HT1080 (cell line): ENCODE measurements at regions not wholly inside any gene's neighbourhood (a gene's known extent, or its start where the extent isn't known, plus 50 kb on each side); places are given as distances from the start of the nearest gene placed in this dataset.
"Not testable (repeated sequence)": the region's sequence is repeated elsewhere in the genome, so short reads cannot be mapped to it uniquely, and the experiment has no call there.

ENCODE experiments used
- DNase-seq: peaks from one replicate; pipeline ENCODE4 v3.0.0-alpha.2; 2015; ENCODE audit warnings: low read depth

DNA sequence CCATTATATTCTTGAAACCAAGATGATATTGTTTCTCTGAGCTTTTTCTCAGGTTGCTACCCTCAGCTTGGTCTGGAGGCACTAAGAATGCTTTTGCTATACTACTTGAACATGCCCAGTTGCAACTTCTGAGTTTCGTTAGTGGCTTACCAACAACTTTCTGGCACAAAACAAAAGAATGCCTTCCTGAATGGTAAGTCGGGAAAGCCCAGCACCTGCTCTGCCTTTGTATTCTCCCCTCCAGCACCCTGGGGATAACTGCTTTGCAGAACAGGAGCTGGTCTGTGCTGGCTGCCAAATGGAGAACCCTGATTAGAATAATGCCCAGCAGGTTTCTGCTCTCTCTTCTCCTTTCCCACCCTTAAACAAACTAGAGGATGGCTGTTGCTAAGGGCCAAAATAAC lies 149.3 kb downstream of the TGFB2 start:
- no peak for DNase-seq

DNA sequence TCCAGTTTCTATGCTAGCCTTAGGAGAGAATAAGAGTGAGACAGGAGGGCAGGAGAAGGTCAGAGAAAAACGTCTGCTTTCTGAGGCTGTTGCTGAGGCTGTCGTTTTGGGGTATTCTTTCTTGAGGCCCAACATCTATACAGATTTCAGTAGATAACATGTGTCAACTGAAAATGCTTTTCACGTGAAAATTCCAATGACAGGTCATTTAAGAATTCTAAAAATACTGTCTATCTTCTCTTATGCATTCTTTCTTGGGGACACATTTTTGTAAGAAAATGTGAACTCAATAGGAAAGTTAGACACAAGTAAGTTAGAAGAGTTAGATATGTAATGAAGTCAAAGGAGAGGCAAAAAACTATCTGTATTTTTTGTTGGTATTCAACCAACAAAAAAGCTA lies 150.8 kb downstream of the TGFB2 start:
- no peak for DNase-seq

DNA sequence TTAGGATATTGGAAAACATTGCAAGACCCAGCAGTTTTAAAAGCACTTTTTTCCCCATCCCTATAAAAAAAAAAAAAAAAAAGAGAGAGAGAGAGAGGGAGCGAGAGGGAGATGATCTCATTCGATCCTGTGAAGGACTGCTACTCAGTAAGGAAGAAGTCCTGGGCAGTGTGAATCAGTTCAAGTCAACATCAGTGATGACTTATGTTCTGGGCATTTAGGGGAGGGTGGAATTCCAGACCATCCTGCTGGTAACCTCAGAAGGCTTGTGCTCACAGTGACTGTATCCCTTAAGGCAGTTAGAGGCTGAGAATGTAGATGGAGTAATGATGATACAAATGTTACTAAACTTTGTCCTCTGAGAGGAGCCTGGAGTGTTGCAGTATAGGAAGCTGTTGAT lies 151.4 kb downstream of the TGFB2 start:
- peak; percentile 99 for DNase-seq

DNA sequence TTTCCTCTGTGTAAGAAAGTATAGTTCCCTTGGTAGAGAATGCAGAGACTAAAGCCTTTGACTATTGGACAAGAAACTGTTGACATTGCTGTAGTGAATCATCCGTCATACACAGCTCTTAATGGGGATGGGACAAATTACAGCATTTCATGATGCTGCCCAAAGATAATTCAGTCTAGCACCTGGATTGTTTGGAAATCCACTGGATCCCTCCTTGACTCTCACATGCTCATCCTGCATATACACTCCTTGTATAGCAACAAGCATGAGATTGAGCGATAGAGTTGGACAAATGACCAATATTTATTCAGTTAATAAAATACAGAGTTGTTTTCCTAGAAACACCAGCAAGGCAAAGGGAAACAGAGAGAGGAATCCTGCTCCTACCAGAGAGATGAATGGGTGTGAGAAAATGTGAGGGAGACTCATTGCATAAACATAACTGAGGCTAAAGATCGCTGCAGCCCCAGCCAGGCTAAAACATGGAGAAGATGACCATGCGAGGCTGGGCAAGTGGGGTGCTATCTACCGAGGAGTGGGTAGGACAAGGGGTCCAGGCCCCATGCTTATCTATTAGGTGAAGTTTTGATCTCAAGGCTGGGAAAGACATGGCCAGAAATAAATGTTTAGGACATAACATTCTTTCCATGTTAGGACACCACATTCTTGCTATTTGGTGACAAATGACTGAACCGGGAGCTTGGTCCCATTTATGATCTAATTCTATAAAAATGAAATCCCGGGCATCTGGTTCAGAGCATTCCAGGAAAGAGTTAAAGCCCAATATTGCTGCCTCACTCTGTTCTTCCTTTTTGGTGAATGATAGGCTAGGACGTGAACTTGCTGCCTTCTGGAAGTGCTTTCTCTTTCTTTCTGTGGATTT lies 153.2 kb downstream of the TGFB2 start:
- DNase-seq, result peak; percentile 48

DNA sequence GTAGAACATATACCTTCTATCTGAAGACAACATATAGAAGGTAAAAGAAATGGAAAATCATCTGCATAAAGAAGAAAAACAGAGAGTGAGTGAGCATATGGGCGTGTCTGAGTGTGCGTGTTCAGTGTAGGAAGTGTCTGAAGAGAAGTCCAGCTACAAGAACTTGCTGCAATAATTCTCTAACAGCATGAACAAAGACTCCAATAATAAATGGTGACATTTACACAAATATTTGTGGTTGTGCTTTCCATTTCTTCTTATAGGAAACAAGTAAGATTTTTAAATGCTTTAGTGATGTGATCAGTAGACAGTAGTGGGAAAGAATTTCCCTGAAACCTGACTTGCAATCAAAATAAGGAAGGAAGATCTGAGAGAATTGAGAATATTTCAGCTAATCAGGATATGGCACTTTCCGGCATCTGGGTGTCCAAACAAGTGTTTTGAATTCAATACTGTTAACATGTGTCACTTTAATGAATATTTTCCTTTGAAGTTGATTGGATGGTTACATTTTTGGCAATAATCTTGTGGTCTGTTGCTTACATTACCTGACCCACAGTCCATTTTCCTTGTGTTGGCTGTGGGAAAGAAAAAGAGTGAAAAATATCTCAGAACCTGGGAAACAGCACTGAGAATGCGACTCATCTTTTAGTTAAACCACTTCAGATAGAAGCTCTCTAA lies 154.0 kb downstream of the TGFB2 start:
- DNase-seq, result peak; percentile 67

DNA sequence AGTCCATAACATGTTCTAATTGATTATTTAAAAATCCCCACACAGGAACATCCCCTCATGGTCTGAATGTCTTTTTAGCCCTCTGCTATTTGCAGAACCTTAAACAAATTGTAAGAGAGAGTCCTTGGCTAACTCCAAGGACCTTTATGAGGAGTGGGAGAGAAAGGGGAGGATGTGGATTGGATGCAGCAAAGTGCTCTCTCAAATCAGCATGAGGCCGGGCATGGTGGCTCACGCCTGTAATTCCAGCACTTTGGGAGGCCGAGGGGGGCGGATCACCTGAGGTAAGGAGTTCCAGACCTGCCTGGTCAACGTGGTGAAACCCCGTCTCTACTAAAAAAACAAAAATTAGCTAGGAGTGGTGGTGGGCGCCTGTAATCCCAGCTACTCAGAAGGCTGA lies 154.8 kb downstream of the TGFB2 start:
- no peak for DNase-seq

DNA sequence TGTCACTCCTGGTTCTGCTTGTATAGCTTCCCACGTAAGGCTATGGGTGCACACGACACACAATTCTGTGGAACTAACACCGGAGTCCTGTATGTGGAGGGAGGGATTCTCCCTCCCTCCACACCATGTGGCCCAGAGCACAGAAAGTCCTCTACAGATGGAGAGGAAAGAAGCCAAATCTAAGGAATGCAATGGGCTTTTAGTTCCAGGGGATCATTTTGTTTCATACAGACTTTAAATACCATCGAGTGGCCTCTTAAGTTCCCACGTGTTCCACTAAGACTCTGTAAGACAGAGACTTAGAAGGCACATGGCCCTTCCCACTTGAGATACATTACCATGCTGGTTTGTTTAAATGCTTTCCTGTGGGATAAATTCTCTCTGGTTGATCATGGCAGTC lies 156.0 kb downstream of the TGFB2 start:
- no peak for DNase-seq

DNA sequence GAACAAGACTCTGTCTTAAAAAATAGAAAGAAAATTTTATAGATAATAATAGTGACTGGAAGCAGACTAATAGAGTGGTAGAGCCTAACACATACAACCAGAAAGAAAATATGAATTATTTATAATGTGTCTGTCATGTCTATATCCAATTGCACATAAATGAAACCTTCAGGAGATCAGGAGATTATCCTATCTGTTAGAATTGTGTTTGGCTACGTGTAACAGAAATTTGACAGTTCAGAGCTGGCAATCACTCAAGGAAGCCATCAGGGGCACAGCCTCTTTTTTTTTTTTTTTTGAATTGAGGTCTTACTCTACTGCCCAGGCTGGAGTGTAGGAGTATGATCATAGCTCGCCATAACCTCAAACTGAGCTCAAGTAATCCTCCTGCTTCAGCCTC lies 157.2 kb downstream of the TGFB2 start:
- no peak for DNase-seq

DNA sequence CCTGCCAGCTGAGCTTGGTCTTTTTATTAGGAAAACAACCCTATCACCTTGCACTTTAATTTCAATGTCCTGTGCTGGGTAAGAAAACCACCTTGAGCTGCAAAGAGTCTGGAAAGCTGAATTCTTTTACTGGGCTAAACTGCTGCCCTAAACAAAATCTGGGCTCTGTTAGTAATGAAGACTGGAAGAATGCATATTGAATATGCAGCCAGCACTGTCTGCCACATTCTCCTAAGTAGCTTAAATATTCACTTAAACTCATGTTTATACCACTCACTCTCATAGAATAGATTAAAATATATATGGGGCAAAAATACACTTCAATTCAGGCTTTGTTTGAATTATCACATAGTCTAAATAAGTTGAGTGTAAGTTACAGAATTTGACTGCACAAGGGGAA lies 158.0 kb downstream of the TGFB2 start:
- DNase-seq, result no peak

DNA sequence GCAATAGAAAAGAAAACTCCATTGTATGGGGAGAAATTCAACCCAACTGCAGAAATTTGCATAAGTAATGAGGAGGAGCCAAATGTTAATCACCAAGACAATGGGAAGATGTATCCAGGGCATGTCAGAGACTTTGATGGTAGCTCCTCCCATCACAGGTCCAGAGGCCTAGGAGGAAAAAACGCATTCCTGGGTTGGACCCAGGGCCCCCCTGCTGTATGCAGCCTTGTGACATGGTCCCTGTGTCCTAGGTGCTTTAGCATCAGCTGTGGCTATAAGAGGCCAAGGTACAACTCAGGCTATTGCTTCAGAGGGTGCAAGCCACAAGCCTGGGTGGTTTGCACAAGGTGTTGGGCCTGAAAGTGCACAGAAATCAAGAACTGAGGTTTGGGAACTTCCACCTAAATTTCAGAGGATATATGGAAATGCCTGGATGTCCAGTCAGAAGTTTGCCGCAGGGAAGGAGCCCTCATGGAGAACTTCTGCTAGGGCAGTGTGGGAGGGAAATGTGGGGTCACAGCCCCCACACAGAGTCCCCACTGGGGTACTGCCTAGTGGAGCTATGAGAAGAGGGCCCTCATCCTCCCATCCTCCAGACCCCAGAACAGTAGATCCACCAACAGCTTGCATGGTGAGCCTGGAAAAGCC lies 162.3 kb downstream of the TGFB2 start:
- DNase-seq, result no peak

DNA sequence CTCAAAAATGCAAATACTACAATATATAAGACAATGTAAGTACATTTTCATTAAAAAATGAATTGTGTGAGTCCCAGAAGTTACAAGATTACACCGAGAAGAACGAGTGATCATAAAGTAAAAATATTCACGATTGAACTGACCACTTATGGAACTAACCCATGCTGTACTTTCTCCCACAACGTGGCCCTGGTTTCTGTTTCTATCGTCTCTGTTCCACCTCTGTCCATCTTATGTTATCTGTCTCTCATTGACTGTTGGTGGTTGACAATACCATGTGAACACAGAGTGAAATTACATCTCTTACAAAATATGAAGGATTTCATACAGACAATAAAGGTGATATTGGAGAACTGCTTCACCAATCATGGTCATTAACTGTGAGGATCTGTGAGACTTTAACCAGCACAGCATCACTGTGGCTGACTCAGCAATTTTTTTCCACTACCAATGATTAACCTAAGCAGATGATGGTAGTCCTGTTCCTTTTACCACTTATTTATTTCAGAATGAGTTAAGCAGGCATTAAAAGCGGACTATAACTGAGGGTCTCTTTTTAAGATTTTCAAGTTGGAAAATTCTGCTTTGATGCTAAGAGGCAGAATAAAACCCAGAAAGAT lies 165.1 kb downstream of the TGFB2 start:
- DNase-seq, result no peak

DNA sequence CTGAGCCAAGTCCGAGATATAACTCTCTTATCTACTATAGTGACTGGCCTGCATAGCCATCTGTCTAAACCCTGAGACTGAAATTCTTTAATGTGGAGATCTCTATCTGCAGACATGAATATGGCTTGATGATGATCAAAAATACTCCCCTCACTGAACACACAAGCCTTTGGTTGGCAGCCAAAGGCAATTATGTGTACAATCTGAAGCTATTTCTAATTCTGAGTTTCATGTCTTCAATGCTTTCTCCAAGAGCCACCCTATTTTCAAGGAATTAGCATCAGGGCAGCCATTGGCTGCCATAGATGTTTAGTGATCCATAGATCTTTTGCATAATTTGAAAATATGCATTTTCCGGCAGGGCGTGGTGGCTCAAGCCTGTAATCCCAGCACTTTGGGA lies 168.2 kb downstream of the TGFB2 start:
- DNase-seq, result no peak

DNA sequence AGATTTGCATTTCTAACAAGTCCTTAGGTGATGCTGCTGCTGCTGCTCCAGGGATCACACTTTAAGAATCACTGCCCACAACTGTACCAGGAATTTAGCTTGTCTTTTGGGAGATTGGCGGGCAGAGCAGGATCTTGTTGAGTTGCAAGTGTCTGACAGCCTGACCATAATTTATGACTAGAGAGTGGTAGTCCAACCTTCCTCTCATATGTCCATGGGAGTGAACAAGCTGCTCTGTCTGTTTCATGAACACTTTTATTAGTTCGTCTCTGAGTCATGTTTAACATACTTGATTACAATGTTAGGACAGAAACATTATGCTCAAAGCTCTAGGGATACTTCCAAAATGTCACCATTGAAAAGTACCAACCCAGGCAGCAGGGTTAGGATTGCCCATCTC lies 169.6 kb downstream of the TGFB2 start:
- no peak for DNase-seq

DNA sequence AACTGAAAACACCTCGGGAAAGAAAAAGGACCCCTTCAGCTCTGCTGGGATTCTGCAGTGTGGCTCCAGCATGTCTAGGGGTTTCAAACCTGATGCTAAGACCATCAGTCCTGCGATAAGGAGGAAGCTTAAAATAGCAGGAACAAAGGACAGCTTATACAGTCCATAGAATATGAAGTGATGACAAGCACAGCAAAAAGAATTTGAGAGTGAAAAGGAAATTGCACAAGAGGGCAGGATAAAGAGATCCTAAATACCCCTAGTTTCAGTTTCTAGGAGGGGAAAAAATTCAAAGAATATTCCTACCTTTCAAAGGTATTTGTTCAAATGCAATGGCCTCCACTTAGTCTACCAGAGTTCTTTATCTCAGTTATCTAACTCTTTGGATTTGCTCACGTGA lies 171.4 kb downstream of the TGFB2 start:
- DNase-seq, result no peak

DNA sequence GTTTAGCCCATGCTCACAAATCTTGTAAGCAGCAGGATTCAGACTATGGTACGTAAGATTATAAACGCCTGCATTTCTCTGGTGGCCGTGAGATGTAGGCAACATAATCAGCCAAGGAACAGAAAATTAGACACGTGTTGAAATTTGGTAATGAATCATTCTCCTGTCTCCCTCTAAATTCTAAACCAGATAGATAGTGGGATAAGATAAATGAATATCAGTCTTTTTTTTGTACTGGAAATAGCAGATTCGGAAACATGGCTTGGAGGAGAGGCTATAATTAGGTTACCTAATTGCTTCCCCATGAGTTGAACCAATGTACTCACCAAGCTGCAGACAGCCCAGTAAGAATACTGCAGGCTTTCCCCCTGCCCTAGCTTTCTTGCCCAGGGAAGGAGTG lies 172.3 kb downstream of the TGFB2 start:
- no peak for DNase-seq

DNA sequence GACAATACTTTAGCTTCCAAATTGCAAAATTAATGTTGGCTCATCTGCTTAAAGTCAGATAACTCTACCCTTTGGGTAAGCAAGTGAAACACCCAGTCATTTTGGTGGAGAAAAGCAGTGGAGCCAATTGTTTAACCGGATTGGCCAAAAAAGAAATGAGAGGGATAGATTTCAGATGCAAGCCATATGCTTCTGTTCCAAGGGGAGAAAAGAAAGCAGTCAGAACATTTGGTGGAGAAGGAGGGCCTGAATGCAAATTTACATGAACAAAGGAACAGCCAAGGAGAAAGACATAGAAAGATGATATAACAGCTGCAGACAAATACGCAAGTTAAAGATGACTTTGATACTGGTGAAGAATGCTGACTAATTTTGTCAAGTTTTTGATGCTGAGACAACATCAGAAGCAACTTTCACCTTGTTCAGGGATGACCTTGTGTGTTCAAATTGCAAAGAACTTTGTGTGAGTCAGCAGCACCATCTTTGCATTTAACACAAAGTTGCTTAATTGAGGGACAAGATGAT lies 173.1 kb downstream of the TGFB2 start:
- DNase-seq, result no peak

DNA sequence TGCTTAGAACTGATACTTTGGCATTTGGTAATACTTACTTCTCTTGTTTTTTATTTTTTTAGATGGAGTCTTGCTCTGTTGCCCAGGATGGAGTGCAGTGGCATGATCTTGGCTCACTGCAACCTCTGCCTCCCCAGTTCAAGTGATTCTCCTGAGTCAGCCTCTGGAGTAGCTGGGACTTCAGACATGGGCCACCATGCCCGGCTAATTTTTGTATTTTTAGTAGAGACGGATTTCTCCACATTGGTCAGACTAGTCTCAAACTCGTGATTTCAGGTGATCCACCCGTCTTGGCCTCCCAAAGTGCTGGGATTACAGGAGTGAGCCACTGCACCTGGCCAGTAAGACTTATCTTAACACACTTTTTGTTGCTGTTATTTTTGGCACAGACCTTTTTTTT lies 175.5 kb downstream of the TGFB2 start:
- DNase-seq, result not testable (repeated sequence)

DNA sequence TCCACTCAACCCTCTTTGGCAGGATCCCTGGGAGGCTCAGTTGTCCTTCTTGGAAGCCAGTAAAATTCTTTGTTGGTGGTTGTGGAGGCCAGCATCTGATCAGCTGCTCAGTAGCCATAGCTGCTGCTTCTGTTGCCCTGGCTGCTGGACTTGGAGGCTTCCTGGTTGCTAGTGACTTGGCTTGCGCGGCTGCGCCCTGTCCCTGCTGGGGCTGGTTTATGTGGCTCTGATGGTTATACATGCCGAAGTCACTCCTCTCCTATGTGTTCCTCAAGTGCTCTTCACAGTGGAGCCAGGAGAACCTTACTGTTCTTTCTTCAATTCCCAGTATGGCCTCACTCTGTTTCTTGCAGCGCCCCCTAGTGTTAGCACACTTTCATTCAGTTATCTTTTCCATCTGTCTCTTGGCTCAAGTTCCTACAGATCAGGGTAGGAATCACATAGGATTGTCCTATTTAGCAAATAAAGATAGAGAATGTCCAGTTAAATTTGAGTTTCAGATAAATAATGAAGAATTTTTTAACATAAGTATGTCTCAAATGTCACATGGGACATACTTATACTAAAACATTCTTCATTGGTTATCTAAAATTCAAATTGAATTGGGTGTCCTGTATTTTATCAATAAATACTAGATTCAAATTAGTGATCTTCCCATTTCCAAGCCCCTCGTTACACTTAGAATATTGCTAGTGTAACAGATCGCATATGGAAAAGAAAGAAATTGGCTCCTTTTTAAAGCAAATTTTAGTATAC lies 176.5 kb downstream of the TGFB2 start:
- peak; percentile 32 for DNase-seq

DNA sequence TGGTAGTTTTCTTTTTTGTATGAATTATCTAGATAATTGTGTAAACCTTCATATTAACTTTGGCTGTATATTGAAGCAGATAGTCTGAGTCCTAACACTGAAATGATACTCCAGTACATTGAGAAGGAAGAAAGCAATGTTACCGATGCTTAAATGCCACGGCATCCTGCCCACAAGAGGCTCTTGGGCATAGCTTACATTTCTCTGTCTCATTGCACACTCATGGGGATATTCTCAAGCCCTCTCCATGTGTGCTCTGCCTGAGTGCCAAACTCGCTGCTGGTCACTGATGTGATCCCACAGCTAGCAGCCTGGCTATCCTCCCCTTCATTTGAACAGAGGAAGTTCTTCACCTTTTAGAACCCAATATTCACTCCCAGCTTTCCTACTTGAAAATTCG lies 179.4 kb downstream of the TGFB2 start:
- DNase-seq, result no peak

DNA sequence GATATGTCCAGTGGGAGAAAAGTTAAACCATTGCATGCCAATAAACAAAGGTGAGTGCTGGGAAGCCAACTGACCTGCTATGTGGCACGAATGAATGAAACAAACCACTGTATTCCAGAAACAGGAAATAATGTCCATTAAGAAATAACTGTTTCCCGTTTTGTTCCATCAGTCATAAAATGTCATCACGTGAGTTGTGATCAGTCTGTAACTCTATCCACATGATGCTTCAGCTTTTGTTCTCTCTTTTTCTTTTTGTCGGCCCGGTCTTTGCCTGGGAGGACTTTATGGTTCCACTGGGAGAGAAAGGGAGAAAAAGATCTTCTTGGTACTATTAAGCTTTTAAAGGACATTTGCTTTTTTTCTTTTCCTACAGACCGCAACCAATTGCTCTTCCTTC lies 179.9 kb downstream of the TGFB2 start:
- no peak for DNase-seq
